SKM-1 treated with dmso at 0.1 percent for 144 hours (cell line): ENCODE measurements at regions not wholly inside any gene's neighbourhood (a gene's known extent, or its start where the extent isn't known, plus 50 kb on each side); places are given as distances from the start of the nearest gene placed in this dataset.

Experiments used
- DNase-seq: peaks from one replicate; lab custom pipeline; 2025; ENCODE audit not compliant: unreplicated experiment; lab: John Stamatoyannopoulos, UW

GRCh38 chr5:167644619-167645018 is 646.8 kb upstream of the WWC1 start:
- DNase-seq: no peak

- DNase-seq: no peak
These were observed 642.0 kb upstream of the WWC1 start for GRCh38 chr5:167649471-167649870.

- DNase-seq: no peak
These were observed 638.8 kb upstream of the WWC1 start for GRCh38 chr5:167652690-167653089.

- no peak for DNase-seq
These were observed 637.8 kb upstream of the WWC1 start for GRCh38 chr5:167653645-167654106.

- DNase-seq: no peak
These were observed 634.4 kb upstream of the WWC1 start for GRCh38 chr5:167657016-167657415.

GRCh38 chr5:167658889-167659288 is 632.6 kb upstream of the WWC1 start:
- no peak for DNase-seq

GRCh38 chr5:167661605-167662004 is 629.8 kb upstream of the WWC1 start:
- DNase-seq: no peak

- DNase-seq: no peak
These were observed 627.1 kb upstream of the WWC1 start for GRCh38 chr5:167664222-167664804.

GRCh38 chr5:167665841-167666375 is 625.5 kb upstream of the WWC1 start:
- no peak for DNase-seq

GRCh38 chr5:167671176-167671575 is 620.3 kb upstream of the WWC1 start:
- no peak for DNase-seq

- no peak for DNase-seq
These were observed 617.5 kb upstream of the WWC1 start for GRCh38 chr5:167673942-167674341.

- DNase-seq: no peak
These were observed 613.0 kb upstream of the WWC1 start for GRCh38 chr5:167678481-167678880.

- DNase-seq: no peak
These were observed 607.2 kb upstream of the WWC1 start for GRCh38 chr5:167684251-167684650.

GRCh38 chr5:167688341-167689130 is 602.9 kb upstream of the WWC1 start:
- no peak for DNase-seq

GRCh38 chr5:167694325-167695147 is 596.9 kb upstream of the WWC1 start:
- no peak for DNase-seq

- DNase-seq: no peak
These were observed 594.7 kb upstream of the WWC1 start for GRCh38 chr5:167696558-167697314.

- no peak for DNase-seq
These were observed 592.0 kb upstream of the WWC1 start for GRCh38 chr5:167699432-167699831.

- DNase-seq: no peak
These were observed 590.4 kb upstream of the WWC1 start for GRCh38 chr5:167701051-167701450.

- DNase-seq: no peak
These were observed 589.4 kb upstream of the WWC1 start for GRCh38 chr5:167702014-167702413.

- no peak for DNase-seq
These were observed 583.0 kb upstream of the WWC1 start for GRCh38 chr5:167708449-167708848.

- no peak for DNase-seq
These were observed 581.8 kb upstream of the WWC1 start for GRCh38 chr5:167709625-167710024.
